HCT116 (cell line): ENCODE measurements at regions not wholly inside any gene's neighbourhood (a gene's known extent, or its start where the extent isn't known, plus 50 kb on each side); places are given as distances from the start of the nearest gene placed in this dataset.

Source experiments
- ATAC-seq: fragments of 200-7000 bp; cut with Tn5 transposase; 2 replicates; pipeline ENCODE4 v1.9.1; 2020; ENCODE audit warnings: mild to moderate bottlenecking, moderate library complexity
- BruUV-seq: library from RNA; stranded (reverse); fragments of 400-500 nt; replicated peaks from 2 replicates; lab custom pipeline; 2021; lab: Mats Ljungman, UMichigan
- CTCF ChIA-PET: fragments of 300-600 bp; sonication (Branson Sonifier 250); formaldehyde crosslinking; loops from one replicate; lab custom pipeline; 2021; ENCODE audit warnings: antibody characterized with exemption; lab: Charles Lee
- POLR2A ChIA-PET: fragments of 300-600, 350-600 bp; sonication (Branson Sonifier 250); formaldehyde crosslinking; loops from one replicate; lab custom pipeline; 2021; ENCODE audit warnings: antibody characterized with exemption; lab: Charles Lee
- RAD21 ChIA-PET, 2 experiments: fragments of 300-600 bp; sonication (Branson Sonifier 250); formaldehyde crosslinking; loops; one replicate each; lab custom pipeline; 2023; ENCODE audit warnings: low total read pairs in 2 of 2; ENCODE audit not compliant: uncharacterized antibody in 2 of 2, unreplicated experiment in 2 of 2, low non-redundant PET in 1 of 2; lab: Charles Lee
- DNase-seq: peaks from one replicate; pipeline ENCODE4 v3.0.0-alpha.2; 2010; ENCODE audit warnings: low read depth, low spot score
- H2AFZ ChIP-seq: fragments of 200-600 bp; shearing (Covaris generic), sonication (generic); 2 replicates; pipeline ENCODE4 v1.6.1; 2017; ENCODE audit warnings: low read depth, mixed run types, mixed read lengths, antibody characterized with exemption, low read length; ENCODE audit not compliant: poor library complexity, severe bottlenecking
- H3K27ac ChIP-seq: 2 replicates; pipeline ENCODE4 v1.5.1; 2012; ENCODE audit warnings: low read depth, low read length
- H3K27me3 ChIP-seq: fragments of 200-600 bp; sonication (generic); 2 replicates; pipeline ENCODE4 v1.6.1; 2016; ENCODE audit warnings: mixed run types, low read length, mixed read lengths; ENCODE audit not compliant: insufficient read depth
- H3K36me3 ChIP-seq, 2 experiments: fragments of 200-500 bp in 1 of 2; fragments of 200-600 bp in 1 of 2; sonication (Bioruptor generic) in 1 of 2; sonication (generic) in 1 of 2; 2 replicates each; pipeline versions ENCODE4 v1.5.1 to v1.6.1; 2014 to 2016; ENCODE audit warnings: low read length in 2 of 2, inconsistent platforms in 1 of 2, mixed read lengths in 1 of 2, mixed run types in 1 of 2; ENCODE audit not compliant: insufficient read depth in 2 of 2, control insufficient read depth in 1 of 2
- H3K4me1 ChIP-seq, 2 experiments: fragments of 200-600 bp in 1 of 2; sonication (generic) in 1 of 2; 2 replicates each; pipeline versions ENCODE4 v1.5.1 to v1.6.1; 2012 to 2017; ENCODE audit warnings: low read length in 2 of 2, inconsistent platforms in 1 of 2, mild to moderate bottlenecking in 1 of 2, mixed read lengths in 1 of 2, mixed run types in 1 of 2, moderate library complexity in 1 of 2; ENCODE audit not compliant: insufficient read depth in 2 of 2, control insufficient read depth in 1 of 2
- H3K4me2 ChIP-seq: fragments of 200-600 bp; sonication (generic); 2 replicates; pipeline ENCODE4 v1.6.1; 2017; ENCODE audit warnings: mixed run types, low read length, mixed read lengths
- H3K4me3 ChIP-seq, 2 experiments: fragments of 200-600 bp in 1 of 2; sonication (generic) in 1 of 2; replicated peaks in 1 of 2; 2 replicates each; pipeline ENCODE4 v1.5.1; 2011 to 2016; ENCODE audit warnings: low read length in 2 of 2, control low read depth in 1 of 2, low read depth in 1 of 2, mild to moderate bottlenecking in 1 of 2, mixed read lengths in 1 of 2, mixed run types in 1 of 2
- H3K79me2 ChIP-seq: fragments of 200-600 bp; sonication (generic); 2 replicates; pipeline ENCODE4 v1.6.1; 2017; ENCODE audit warnings: mild to moderate bottlenecking, mixed run types, low read length, moderate library complexity, mixed read lengths; ENCODE audit not compliant: insufficient read depth
- H3K9ac ChIP-seq: fragments of 200-600 bp; sonication (generic); 2 replicates; pipeline ENCODE4 v1.6.1; 2016; ENCODE audit warnings: low read length, mixed read lengths
- H3K9me2 ChIP-seq: fragments of 200-600 bp; sonication (generic), shearing (Covaris generic); 2 replicates; pipeline ENCODE4 v1.6.1; 2017; ENCODE audit warnings: mixed run types, mild to moderate bottlenecking, moderate library complexity; ENCODE audit not compliant: insufficient read depth
- H3K9me3 ChIP-seq, 2 experiments: fragments of 200-500 bp in 1 of 2; fragments of 200-600 bp in 1 of 2; sonication (Bioruptor generic) in 1 of 2; sonication (generic) in 1 of 2; 2 replicates each; pipeline ENCODE4 v1.6.1; 2014 to 2017; ENCODE audit warnings: low read length in 2 of 2, mixed read lengths in 2 of 2, inconsistent platforms in 1 of 2, low read depth in 1 of 2, mild to moderate bottlenecking in 1 of 2, mixed run types in 1 of 2, moderate library complexity in 1 of 2; ENCODE audit not compliant: control insufficient read depth in 1 of 2, insufficient read depth in 1 of 2
- H4K20me1 ChIP-seq: fragments of 200-600 bp; sonication (generic), shearing (Covaris generic); 2 replicates; pipeline ENCODE4 v1.6.1; 2017; ENCODE audit warnings: mixed run types, mild to moderate bottlenecking, moderate library complexity; ENCODE audit not compliant: insufficient read depth
- ATF3 ChIP-seq: IDR thresholded peaks from 2 replicates; pipeline ENCODE4 v1.6.1; 2012
- CBX3 ChIP-seq: IDR thresholded peaks from 2 replicates; pipeline ENCODE4 v1.6.1; 2012; ENCODE audit warnings: low read depth
- EZH2 ChIP-seq: fragments of 200-600 bp; sonication (generic); IDR thresholded peaks from 2 replicates; pipeline ENCODE4 v1.6.1; 2017; ENCODE audit warnings: antibody characterized with exemption, mixed run types
- EZH2phosphoT487 ChIP-seq: fragments of 200-600 bp; IDR thresholded peaks from 2 replicates; pipeline ENCODE4 v1.6.1; 2018; ENCODE audit warnings: antibody characterized with exemption, borderline replicate concordance
- FOSL1 ChIP-seq: IDR thresholded peaks from 2 replicates; pipeline ENCODE4 v1.6.1; 2012; ENCODE audit warnings: low read depth
- JUND ChIP-seq: IDR thresholded peaks from 2 replicates; pipeline ENCODE4 v1.6.1; 2012
- POLR2AphosphoS5 ChIP-seq: IDR thresholded peaks from 2 replicates; pipeline ENCODE4 v1.6.1; 2011; ENCODE audit warnings: mild to moderate bottlenecking, low read depth, low read length, moderate library complexity
- SIN3A ChIP-seq: IDR thresholded peaks from 2 replicates; pipeline ENCODE4 v1.6.1; 2012; ENCODE audit warnings: low read depth
- SP1 ChIP-seq: IDR thresholded peaks from 2 replicates; pipeline ENCODE4 v1.6.1; 2012; ENCODE audit warnings: low read depth
- SRF ChIP-seq: IDR thresholded peaks from 2 replicates; pipeline ENCODE4 v1.6.1; 2012; ENCODE audit warnings: low read depth
- YY1 ChIP-seq: IDR thresholded peaks from 2 replicates; pipeline ENCODE4 v1.6.1; 2011; ENCODE audit warnings: low read length, low read depth, moderate library complexity, mild to moderate bottlenecking; ENCODE audit not compliant: insufficient replicate concordance; ENCODE audit errors: extremely low read depth
- ZFX ChIP-seq: fragments of 450-650 bp; IDR thresholded peaks from 2 replicates; pipeline ENCODE4 v1.6.1; 2017
- intact Hi-C: fragments of 100-400 bp; cut with micrococcal nuclease; formaldehyde crosslinking; loops from 2 replicates; pipeline ENCODE4 v1.10.0; 2022

GRCh38 chr6:165922309-165922794 lies 245.3 kb downstream of the TBXT start:
- no TSS peak for BruUV-seq
- Histone ChIP-seq H3K9me2 (no peaks in the 10 kb centered on the region), H3K9ac (no peak overlapping the region), H3K36me3 (no peaks in the 10 kb centered on the region), H3K27me3 (no peaks in the 10 kb centered on the region), H2AFZ (no peak overlapping the region), H4K20me1 (no peaks in the 10 kb centered on the region), H3K27ac (no peak overlapping the region), H3K9me3 (no peaks in the 10 kb centered on the region), H3K4me2 (no peak overlapping the region), H3K4me3 (no peak overlapping the region), H3K79me2 (no peaks in the 10 kb centered on the region), H3K4me1 (no peaks in the 10 kb centered on the region)
- intact Hi-C loops = no loop called here
- ATAC-seq (no peak), DNase-seq (no peak)
- CTCF ChIA-PET = no interaction called here
- TF ChIP-seq CBX3 (no peak), POLR2AphosphoS5 (no peak), ATF3 (no peak), FOSL1 (no peak), SIN3A (no peak), EZH2 (no peak), JUND (no peak), SP1 (no peak), YY1 (no peak), EZH2phosphoT487 (no peak), SRF (no peak)
- RAD21 ChIA-PET = interaction anchor here in 1 of 2 experiments (0.6 kb wide), 1 partner anchor 175 kb away, joined by 3 read pairs; no protein-coding TSS in a partner anchor
- POLR2A ChIA-PET = no interaction called here

GRCh38 chr6:165920896-165921671 lies 246.6 kb downstream of the TBXT start:
- Histone ChIP-seq H3K4me1 (no peaks in the 10 kb centered on the region), H3K9me3 (no peaks in the 10 kb centered on the region), H3K27me3 (no peaks in the 10 kb centered on the region), H3K4me3 (no peak overlapping the region), H3K27ac (no peak overlapping the region), H4K20me1 (no peaks in the 10 kb centered on the region), H3K4me2 (no peak overlapping the region), H3K36me3 (no peaks in the 10 kb centered on the region), H2AFZ (no peak overlapping the region), H3K79me2 (no peaks in the 10 kb centered on the region), H3K9me2 (no peaks in the 10 kb centered on the region), H3K9ac (no peak overlapping the region)
- ChIA-PET RAD21 (no interaction called here), CTCF (no interaction called here), POLR2A (no interaction called here)
- intact Hi-C loops = no loop called here
- no peak for TF ChIP-seq YY1
- no peak for TF ChIP-seq CBX3
- TF ChIP-seq EZH2phosphoT487 = no peak
- no peak for TF ChIP-seq ZFX
- TF ChIP-seq JUND = no peak
- no TSS peak for BruUV-seq
- no peak for ATAC-seq
- DNase-seq = no peak
